ENCODE measurements at regions not wholly inside any gene's neighbourhood (a gene's known extent, or its start where the extent isn't known, plus 50 kb on each side); places are given as distances from the start of the nearest gene placed in this dataset.
"Not testable (repeated sequence)": the region's sequence is repeated elsewhere in the genome, so short reads cannot be mapped to it uniquely, and the experiment has no call there.

DNA sequence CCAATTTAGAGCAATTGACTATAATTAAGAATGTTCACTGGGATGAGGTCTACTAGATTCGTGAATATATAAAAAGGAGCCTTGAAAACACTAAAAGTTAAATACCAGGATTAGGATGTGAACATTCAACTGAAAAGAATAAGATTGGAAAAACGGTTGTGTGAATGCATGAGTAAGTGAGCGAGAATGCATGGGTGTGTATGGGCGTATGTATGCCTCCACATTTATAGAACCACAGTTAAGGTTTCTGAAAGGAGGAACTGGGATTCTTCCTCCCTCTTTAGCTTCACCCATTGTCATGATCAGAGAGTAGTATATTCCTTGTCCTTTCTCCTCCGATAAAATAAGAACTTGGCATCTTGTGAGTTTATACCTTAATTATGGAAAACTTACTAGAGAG, 151.1 kb upstream of the UBE2E3 start:
- DNase-seq: no peak

DNA sequence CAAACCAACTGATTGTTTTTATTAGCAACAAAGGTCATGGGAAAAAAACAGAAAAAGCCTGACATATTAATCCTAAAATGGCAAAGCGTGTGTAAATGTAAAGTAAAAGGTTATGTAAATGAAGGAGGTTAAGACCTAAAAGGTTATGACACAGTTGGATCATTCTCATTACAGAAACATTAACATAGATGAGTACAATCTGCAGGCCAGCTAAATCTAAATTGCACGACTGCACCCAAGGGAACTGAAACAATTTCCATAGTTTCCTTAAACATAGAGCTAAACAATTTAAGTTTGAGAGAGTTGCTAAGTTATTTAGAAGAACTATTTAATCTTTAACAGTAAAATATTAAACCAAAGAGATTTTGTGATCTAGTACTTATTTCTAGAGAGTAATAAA, 151.6 kb upstream of the UBE2E3 start:
- DNase-seq: no peak

DNA sequence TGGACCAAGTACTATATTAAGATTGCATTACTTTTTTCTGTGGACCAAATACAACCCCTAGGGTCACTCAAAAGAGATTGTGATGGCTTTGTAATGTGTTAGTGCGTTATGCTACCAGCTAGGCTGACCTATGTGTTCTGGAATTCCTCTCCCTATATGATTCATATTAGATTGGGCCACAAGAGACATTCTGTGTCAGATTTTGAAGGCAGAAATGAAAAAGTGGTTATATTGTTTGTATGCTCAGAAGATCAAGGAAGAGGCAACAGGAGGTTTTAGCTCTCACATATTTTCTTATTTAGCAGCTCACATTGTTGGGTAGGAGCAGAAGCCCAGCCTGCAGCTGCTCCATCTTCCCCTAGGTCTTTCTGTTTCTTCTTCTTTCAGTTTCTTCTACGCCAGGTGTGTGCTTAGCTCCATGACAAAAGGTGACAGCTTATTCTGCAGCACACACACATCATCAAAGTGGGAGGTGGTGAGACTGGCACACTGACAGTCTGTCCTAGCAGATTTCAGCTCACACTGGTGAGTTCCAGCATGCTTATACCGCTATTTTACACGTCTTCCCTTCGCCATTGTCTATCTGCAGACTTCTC, 156.8 kb upstream of the UBE2E3 start:
- no peak for DNase-seq

DNA sequence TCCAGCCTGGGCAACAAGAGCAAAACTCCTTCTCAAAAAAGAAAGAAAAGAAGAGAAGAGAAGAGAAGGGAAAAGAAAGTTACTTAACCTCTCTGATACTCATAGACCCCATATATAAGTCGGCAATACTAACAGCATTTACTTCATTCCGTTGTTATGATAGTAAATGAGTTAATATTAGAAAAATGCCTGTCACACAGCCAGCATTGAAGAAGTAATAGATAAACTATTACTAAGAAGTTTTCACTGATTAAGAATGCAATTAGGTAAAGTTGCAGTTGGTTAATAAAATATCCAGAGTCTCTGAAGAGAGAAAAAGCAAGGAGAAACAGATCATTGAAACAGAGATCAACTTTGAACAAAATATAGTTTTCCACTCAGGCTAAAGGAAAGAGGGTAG, 161.3 kb upstream of the UBE2E3 start:
- DNase-seq: no peak

DNA sequence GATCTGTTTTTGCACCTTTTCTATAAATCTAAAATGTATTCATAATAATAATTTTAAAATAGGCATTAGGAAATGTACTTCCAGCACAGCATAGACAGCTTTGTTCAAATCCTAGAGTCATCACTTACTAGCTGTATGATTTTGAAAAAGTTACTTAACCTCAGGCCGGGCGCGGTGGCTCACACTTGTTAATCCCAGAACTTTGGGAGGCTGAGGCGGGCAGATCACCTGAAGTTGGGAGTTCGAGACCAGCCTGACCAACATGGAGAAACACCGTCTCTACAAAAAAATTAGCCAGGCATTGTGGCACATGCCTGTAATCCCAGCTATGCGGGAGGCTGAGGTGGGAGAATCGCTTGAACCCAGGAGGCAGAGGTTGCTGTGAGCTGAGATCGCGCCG, 161.7 kb upstream of the UBE2E3 start:
- not testable (repeated sequence) for DNase-seq

DNA sequence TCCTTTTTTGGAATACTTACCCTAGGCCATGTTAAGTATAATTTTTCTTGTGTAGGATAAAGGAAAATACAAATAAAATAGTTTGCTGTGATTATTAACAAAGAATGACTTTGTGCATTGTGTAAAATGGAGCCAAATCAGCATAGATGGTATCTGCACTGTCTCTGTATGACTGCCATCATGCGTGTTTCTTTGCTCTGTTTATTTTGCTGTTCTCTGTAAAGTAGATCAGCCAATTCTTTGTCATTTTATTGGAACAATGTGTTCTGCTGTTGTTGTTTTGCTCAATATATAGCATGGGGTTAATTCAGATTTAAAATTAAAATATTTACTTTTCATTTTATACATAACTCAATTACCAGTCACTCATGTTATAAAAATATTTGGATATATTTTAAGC, 181.3 kb upstream of the UBE2E3 start:
- DNase-seq: no peak

DNA sequence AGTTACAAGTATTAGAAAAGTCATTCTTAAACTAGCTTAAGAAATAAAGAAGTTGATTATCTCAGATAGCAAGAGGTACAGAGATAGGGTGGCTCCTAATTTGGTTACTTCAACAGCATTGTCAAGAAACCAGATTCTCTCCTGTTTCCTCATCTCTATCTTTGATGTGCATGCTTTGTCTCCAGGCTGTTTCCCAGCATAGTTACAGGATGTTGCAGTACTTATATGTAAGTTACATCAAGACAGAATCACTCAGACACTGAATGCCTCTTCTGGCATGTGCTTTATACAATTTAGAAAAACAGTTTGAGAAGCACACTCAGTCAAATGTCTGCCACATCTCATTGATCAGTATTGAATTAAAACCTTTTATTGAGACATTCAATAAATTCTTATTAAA, 189.5 kb upstream of the UBE2E3 start:
- DNase-seq: no peak

DNA sequence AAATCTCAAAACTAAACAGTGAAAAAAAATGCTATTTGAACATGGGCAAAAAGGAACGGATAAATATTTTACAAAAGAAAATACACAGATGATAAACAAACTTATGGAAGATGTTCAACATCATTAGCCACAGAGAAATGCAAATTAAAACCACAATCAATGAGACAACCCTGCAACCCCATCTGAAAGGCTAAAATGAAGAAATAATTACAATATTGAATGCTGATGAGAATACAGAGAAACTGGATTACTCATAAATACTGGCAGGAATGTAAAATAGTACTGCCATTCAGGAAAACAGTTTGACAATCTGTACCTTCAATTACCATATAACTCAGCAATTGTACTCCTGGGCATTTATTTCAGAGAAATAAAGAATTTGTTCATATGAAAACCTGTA, 193.1 kb upstream of the UBE2E3 start:
- no peak for DNase-seq

DNA sequence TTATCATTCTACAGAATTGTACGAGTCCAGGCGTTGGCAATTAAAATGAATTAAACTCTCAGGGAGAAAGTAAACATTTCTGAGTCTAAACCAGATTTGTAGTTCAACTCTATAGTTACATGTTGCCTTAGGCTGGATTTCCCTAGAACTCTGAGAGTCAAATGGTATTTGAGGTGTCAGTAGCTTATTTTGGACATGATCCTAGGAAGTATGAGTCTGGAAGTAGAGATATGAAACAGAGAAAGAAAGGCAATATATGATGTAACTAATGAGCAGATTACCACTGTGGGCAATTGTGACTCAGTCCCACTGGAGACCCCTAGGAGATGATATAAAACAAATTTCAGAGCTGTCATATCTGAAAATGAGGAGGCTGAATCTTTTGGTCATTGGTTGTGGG, 199.1 kb upstream of the UBE2E3 start:
- DNase-seq: no peak

DNA sequence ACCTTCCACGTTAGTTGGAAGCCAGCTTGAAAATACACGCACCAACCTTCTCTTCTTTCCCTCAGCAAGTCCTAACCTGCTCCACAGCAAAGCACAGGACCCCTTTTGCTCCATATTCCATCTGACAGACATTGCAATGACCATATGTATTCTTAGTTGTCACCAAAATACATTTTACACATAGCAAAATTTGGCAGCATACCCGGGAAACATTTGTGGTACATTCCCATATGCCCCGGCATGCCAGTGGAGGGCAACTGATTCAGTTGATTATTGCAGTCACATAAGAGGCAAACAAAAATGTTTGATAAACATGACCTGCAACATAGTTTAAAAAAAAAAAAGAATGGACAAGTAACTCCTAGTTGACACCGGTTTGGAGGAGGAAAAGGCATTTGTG, 202.1 kb upstream of the UBE2E3 start:
- no peak for DNase-seq

DNA sequence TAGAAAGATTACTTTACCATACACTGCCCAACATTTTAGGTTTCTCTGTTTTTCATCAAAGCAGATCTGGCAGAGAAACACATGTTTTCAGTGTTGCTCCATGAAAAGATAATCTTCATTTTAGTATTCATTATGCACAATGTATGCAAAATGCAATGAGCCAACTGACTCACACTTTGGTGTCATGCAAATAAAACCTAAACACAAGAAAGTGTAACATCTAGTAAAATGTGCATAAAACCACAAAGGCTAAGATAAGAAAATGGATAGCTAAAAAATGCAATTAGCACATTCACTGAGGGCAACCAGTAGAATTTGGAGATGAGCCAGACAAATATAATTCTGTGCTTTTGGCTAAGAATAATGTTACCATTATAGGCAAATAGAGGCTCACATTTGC, 203.5 kb upstream of the UBE2E3 start:
- DNase-seq: no peak

DNA sequence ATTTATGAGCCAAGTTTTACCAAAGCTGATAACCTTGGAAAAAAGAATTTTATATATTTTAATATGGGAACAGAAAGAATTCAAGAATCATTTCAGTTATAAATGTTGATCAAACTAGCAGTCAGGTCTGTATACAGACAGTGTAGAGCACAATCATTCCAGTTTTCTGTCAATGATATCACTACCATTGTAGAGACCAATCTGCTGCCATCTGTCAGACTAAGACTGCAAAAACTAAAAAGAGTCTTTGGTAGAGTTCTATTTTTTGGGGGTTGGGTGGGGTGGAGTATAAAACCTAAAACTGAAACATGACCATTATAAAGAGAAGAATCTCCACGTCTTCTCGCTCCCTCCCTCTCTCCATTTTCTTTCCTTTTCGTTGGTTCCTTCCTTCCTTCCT, 204.7 kb upstream of the UBE2E3 start:
- DNase-seq: no peak

DNA sequence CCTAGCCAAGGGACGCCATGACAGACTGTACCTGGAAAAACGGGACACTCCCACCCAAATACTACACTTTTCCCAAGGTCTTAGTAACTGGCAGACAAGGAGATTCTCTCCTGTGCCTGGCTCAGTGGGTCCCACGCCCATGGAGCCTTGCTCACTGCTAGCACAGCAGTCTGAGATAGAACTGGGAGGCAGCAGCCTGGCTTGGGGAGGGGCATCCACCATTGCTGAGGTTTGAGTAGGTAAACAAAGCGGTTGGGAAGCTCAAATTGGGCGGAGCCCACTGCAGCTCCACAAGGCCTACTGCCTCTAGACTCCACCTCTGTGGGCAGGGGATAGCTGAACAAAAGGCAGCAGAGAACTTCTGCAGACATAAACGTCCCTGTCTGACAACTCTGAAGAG, 215.1 kb upstream of the UBE2E3 start:
- not testable (repeated sequence) for DNase-seq

DNA sequence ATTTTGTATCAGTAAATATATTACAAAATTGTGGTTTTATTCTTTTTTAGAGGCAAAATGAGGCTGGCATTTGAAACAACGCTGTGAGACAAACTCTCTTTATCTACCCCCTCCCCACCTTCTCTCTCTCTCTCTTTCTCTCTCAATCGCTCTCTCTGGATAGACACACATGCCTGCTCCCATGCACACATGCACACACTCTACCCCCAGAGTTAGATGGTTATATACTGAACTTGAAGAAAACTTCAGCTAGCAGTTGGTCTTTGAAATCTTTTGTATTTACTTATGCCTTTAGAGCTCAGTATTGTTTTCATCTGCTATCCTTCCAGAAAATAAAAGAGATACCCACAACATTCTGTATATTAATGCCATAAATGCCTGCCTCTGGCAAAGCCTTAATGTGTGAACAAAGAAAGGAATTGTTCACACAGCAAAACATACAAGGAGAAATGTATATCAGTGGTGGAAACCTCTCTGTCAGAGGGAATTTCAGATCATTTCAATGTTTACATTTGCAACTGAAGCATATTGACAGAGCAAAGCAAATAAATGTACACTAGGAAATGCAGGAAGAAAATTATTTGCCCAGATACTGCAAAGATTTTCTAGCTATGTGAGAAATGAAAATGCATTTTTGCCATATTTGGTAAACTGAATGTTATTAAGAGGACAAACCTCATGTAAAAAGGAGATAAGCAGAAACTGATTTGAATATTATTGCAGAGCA, 217.0 kb upstream of the UBE2E3 start:
- no peak for DNase-seq

DNA sequence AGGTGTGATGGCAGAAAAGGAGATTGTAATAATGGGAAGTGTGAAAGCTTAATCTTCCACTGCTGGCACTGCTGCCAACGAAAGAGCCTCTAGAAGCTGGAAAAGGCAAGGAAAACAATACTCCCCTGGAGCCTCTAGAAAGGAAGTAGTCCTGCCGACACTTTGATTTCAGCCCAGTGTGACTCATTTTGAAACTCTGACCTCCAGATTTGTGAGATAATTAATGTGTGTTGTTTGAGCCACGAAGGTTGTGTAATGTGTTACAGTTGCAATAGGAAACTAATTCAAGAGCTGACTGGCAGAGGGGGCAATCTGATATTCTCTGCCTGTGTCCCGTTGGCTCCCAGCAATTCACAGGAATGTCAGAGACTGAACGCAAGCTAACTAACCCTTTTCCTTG, 219.2 kb upstream of the UBE2E3 start:
- DNase-seq: no peak

DNA sequence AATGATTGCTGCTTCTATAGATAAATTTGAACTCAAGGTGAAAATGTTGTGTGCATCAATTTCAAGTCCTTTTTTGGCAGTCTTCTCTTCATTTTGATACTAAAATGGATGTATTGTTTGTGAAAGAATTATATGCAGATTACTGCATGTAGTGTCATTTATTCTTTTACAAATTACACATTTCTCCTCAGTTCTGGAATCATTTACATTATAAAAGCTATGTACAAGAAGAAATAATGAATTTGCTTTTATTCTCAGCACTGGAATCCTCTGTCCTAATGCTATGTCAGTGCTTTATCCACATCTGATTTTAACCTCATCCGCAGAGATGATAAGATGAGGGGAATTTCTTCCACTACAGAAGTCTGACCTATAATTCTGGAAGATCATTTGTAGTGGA, 220.8 kb upstream of the UBE2E3 start:
- DNase-seq: no peak

DNA sequence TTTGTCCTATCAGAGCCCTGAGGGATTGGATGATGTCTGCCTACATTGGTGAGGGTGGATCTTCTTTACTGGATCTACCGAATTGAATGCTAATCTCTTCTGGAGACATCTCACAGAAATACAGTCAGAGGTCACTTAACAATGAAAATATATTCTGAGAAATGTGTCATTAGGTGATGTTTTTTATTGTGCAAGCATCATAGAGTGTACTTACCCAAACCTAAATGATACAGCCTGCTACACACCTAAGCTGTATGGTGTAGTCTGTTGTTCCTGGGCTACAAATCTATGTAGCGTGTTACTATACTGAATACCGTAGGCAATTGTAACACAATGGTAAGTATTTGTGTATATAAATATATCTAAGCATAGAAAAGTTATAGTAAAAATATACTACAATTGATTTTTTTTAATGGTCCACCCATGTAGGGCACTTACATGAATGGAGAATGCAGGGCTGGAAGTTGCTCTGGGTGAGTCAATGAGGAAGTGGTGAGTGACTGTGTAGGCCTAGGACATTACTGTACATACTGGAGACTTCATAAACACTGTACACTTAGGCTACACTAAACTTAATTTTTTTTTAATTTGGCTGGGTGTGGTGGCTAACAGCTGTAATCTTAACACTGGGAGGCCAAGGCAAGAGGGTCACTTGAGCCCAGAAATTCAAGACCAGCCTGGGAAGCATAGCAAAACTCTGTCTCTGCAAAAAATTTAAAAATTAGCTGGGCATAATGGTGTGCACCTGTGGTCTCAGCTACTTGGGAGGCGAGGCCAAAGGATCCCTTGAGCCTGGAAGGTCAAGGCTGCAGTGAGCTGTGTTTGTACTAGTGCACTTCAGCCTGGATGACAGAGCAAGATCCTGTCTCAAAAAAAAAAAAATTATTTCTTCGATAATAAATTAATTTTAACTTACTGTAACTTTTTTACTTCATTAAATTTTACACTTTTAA, 226.3 kb upstream of the UBE2E3 start:
- no peak for DNase-seq

DNA sequence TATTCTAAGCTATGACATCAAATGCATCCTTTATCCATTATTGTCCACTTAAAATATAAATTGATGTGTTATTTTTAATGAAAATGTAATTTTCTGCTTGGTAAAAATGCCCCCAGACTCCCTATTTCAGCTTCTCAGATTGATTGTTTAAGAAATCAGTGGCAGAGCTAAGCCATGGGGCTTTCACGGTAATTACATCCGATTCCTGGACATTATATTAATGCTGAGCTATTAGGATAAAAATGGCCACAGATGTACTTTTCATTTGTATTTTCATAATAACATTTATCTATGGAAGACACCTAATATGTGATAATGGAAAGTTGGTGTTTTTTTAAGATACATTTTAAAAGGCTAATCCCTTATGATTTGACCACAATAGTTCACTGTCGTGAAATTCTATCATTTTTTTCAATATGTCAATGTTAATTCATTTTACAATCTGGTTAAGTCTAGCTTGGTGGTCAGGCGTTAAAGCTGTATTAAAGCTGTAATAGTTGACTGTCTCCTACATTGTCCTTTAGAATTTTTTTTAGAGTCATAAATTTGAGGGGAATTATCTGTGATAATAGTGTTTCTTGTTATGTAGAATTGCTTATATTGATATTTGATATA, 229.0 kb upstream of the UBE2E3 start:
- DNase-seq: no peak

DNA sequence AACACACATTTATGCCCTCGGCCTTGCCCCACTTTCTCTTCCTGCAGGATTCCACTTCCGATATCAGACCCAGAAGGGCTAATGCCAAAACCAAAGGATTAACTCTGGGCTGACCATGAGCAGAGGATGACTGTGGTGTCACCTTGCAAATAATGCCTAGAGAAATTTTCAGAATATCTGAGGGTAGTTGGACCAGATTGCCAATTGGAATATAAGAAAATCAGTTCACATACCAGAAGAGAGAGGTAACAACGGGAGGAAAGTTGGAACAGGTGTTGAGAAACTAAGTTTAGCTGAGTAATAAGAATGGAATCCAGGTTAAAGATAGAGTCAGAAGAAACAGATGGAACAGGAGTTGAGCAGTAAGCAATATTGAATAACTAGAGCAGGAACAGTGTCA, 232.7 kb upstream of the UBE2E3 start:
- no peak for DNase-seq

DNA sequence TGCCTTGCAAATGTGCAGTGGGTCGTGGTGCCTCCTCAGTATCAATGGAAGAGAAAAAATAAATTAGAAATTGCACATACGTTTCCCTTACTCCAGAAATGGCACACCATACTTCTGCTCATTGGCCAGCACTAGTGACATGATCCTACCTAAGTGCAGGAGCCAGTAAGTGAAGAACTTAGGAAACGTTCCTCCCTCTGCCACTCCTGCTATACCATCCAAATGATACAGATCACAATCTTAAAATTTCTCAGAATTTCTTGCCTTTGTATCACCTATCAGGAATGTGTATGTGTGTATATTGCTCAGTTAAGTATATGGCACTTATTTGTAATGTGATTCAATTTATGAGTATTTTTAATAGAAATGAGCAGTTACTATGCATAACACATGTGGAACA, 237.0 kb upstream of the UBE2E3 start:
- DNase-seq: no peak

DNA sequence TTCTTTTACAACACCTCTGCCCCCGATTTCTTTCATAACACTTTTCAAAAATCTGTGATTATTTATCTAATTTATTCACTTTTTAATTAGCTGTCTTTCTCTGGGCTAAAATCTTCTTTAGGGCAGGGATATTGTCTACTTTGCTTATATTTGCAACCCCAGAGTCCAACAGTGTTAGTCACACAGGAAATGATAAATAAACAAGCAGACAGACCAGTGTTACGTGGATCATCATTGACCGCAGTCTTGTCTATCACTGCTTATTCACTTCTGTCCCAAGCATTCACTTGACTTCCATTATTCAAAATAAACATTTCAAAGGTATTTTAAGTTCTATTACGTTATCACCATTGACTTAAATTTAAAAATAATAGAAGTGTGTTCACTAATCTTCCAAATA, 237.6 kb upstream of the UBE2E3 start:
- no peak for DNase-seq

DNA sequence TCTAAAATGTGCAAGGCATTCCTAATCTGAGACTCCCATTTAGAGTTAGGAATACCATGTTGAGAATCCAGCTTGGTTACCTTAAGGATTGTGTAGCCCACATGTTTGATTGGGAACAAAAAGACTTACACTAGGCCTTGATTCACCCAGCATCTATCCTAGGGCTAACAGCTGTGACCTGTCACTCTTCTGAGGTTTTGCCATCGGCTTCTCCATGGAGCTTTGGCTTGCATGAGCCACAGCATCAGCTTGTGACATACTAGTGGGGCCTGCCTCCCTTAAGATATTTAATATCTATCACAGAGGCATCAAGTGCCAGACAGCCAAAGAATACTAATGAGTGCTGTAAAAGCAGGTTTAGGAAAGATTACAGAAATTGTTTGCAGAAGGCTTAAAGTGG, 241.3 kb upstream of the UBE2E3 start:
- DNase-seq: no peak

DNA sequence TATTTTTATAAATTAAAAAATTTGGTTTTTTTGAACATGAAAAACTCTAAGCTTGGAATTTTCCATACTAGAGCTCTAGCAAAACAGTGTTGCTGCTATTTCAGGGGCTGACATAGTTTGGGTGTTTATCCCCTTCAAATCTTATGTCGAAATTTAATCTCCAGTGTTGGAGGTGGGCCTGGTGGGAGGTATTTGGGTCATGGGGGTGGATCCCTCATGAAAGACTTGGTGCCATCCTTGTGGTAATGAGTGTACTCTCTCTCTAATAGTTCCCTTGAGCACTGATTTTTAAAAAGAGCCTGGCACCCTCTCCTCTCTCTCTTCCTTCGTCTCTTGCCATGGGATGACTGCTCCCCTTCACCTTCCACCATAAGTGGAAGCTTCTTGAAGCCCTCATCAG, 244.6 kb upstream of the UBE2E3 start:
- DNase-seq: no peak

DNA sequence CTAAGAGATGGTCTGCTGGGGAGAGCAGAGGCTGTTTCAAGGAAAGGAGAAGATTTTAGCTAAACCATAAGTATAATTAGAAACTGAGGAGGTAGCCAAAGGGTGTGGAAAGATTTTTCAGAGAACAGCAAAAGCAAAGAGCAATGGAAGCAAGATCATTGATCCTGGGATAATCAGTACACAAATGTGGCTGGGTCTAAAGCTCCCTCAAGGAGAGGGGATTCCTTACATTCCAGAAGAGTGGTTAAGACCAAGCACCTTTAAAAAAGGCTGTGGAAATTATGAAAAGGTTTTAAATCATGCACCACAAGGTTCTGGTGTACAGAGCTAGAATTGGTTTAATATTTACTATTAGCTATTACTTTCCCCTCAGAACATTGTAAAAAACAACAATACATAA, 246.0 kb upstream of the UBE2E3 start:
- DNase-seq: no peak

Data from DMS79 treated with DMSO at 0.1 percent for 48 hours (cell line).